Activated T-helper 2 cell treated with anti-CD3 and anti-CD28 coated beads, Interferon-gamma antibody, Interleukin-2, Interleukin-4, amounts not matched to agents 10 μg/mL and 5 μg/mL and 100 μg/mL, durations not matched to agents 14 hours and 24 hours and 36 hours (primary cell): ENCODE measurements at regions not wholly inside any gene's neighbourhood (a gene's known extent, or its start where the extent isn't known, plus 50 kb on each side); places are given as distances from the start of the nearest gene placed in this dataset.

Source experiments
- DNase-seq: peaks from one replicate; pipeline ENCODE4 v3.0.0; 2021; ENCODE audit warnings: low spot score
- H3K27ac Mint-ChIP-seq: one replicate; pipeline ENCODE4 v1.8.0; 2021; ENCODE audit warnings: mixed read lengths
- H3K27me3 Mint-ChIP-seq: one replicate; pipeline ENCODE4 v1.8.0; 2021; ENCODE audit warnings: low read depth, mixed read lengths
- H3K36me3 Mint-ChIP-seq: one replicate; pipeline ENCODE4 v1.8.0; 2021; ENCODE audit warnings: low read depth, mixed read lengths
- H3K4me1 Mint-ChIP-seq: one replicate; pipeline ENCODE4 v1.8.0; 2021; ENCODE audit warnings: low read depth, mixed read lengths
- H3K4me3 Mint-ChIP-seq: one replicate; pipeline ENCODE4 v1.8.0; 2021; ENCODE audit warnings: low read depth, mild to moderate bottlenecking, moderate library complexity, mixed read lengths
- H3K9me3 Mint-ChIP-seq: one replicate; pipeline ENCODE4 v1.8.0; 2021; ENCODE audit warnings: mixed read lengths
- intact Hi-C: fragments of 100-400 bp; cut with micrococcal nuclease; formaldehyde crosslinking; loops from one replicate; pipeline ENCODE4 v1.15.1; 2023

DNA sequence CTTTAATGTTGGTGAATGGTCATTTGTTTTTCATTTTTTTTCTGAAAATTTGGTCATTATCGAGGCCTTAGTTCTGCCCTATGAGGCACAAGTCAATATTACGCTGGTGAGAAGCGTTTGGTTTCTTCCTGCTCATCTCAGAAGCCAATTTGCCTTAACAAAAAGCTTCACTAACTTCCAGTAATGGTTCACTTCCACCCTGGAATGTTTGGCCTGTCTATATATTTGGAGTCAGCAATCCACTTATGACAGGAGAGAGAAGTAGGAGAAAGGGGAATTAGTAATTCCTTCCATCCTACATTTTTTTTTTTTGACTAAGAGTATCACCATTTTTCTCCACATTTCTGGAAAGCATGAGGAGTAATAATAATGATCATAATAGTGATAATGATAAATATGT lies 124.4 kb downstream of the DIPK2A start:
- intact Hi-C loops = no loop called here
- Mint-ChIP-seq H3K4me1 (no peaks in the 10 kb centered on the region), H3K4me3 (no peak overlapping the region), H3K9me3 (no peaks in the 10 kb centered on the region), H3K27me3 (no peaks in the 10 kb centered on the region), H3K36me3 (no peaks in the 10 kb centered on the region), H3K27ac (no peak overlapping the region)
- DNase-seq = no peak

DNA sequence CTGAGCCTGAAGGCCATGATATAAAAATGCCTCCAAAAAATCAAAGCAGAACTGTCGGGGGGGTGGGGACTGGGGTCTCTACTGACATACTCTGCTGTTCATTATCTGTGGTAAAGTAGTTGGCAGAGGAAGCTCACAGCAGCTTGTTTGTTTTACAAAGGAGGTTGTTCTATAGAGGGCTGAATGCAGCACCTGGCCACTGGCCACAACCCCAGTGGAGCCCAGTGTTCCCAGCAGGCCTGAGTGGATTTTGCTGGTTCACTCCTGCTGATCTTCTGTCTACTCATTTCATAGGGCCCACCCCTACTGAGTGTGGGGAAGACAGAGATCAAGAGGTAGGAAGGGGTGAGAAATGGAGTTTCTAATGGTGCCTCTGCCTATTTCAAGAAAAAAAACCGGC lies 125.5 kb downstream of the DIPK2A start:
- intact Hi-C loops = no loop called here
- Mint-ChIP-seq H3K4me1 (no peaks in the 10 kb centered on the region), H3K27me3 (no peaks in the 10 kb centered on the region), H3K36me3 (no peaks in the 10 kb centered on the region), H3K27ac (no peak overlapping the region), H3K4me3 (no peak overlapping the region), H3K9me3 (no peaks in the 10 kb centered on the region)
- DNase-seq = no peak

DNA sequence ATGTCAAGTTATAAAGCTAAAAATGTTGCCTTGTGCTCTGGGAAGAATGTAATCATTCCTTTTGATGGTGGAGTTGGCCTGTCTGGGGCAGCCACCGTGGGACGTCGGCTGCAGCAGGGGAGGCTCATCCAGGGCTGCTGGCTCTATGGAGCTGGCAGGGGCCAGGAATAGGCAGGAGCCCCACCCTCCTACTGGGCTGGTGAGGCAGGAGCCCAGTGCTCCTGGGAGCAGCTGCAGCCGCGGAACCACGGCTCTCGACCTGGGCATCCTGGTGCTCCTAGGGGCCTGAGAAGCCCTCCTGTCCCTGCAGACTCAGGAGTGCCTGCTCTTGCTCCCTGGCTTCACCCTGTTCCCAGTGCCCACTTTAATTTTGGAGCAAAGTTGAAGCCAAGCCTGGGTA lies 127.1 kb downstream of the DIPK2A start:
- no peak overlapping the region for H3K27ac Mint-ChIP-seq

DNA sequence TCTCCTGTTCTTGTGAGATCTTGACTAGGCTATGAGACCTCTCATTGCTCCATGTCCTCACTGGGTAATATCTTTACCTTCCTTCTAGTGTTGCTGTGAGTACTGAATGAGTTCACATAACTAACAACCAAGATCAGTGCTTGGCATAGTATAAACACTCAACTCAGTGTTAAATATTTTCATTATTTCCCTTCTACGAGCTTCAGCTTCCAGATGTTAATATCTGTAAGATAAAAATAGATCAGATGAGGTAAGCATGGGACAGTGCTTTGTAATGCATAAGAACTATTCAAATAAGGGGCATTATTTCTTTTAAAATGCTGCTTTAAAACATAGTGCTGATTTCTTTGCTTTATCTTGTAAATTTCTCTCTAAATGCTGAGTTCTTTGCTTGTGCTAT lies 130.8 kb downstream of the DIPK2A start:
- Mint-ChIP-seq H3K27me3 (no peaks in the 10 kb centered on the region), H3K4me3 (no peak overlapping the region), H3K9me3 (no peaks in the 10 kb centered on the region), H3K36me3 (no peaks in the 10 kb centered on the region), H3K27ac (no peak overlapping the region), H3K4me1 (no peaks in the 10 kb centered on the region)
- DNase-seq = no peak
- intact Hi-C loops = no loop called here

More for the DNA sequence above, 127.1 kb downstream of the DIPK2A start:
- H3K9me3 Mint-ChIP-seq = no peaks in the 10 kb centered on the region
- intact Hi-C loops = no loop called here
- H3K4me1 Mint-ChIP-seq = no peaks in the 10 kb centered on the region
- no peak overlapping the region for H3K4me3 Mint-ChIP-seq
- no peaks in the 10 kb centered on the region for H3K36me3 Mint-ChIP-seq
- no peaks in the 10 kb centered on the region for H3K27me3 Mint-ChIP-seq
- DNase-seq = no peak

DNA sequence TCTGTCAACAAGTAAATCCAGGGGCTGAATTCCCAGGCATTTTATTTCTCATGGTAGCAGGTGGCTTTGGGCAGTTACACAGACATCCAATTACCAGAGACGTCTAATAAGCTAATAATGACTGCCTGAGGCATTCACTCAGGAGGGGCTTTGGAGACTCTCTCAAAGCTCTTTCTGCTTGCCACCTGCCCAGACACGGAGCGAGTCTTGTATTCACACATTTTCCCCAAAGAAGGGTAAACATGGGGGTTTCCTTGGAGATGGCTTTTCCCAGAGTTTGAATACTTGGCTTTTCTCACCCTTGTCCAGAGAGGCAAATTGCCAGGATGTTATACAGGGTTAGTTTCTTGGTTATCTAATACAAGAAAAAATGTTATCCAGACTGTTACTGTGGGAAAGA lies 132.6 kb downstream of the DIPK2A start:
- Mint-ChIP-seq H3K9me3 (no peaks in the 10 kb centered on the region), H3K4me3 (no peak overlapping the region), H3K36me3 (no peaks in the 10 kb centered on the region), H3K27me3 (no peaks in the 10 kb centered on the region), H3K27ac (no peak overlapping the region), H3K4me1 (no peaks in the 10 kb centered on the region)
- DNase-seq = no peak
- intact Hi-C loops = no loop called here

DNA sequence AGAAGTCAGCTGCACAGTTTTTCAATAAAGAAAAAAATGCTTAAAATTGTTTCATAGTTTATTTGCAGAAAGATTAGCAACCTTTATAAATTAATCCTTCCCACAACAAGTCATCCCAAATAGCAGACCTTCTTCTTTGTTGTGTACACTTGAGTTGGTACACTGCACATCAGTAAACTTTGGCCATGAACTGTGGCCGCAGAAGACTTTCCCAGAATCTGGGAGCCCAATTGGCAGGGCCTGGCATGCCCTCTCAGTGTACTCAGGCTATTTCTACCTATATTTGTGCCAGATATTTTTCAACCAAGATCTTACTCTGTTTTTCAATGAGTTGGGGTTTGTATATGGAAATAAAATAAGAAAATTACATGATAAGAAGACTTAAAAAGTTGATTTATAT lies 133.1 kb downstream of the DIPK2A start:
- Mint-ChIP-seq H3K4me3 (no peak overlapping the region), H3K9me3 (no peaks in the 10 kb centered on the region), H3K27ac (no peak overlapping the region), H3K27me3 (no peaks in the 10 kb centered on the region), H3K4me1 (no peaks in the 10 kb centered on the region), H3K36me3 (no peaks in the 10 kb centered on the region)
- intact Hi-C loops = no loop called here
- DNase-seq = no peak

DNA sequence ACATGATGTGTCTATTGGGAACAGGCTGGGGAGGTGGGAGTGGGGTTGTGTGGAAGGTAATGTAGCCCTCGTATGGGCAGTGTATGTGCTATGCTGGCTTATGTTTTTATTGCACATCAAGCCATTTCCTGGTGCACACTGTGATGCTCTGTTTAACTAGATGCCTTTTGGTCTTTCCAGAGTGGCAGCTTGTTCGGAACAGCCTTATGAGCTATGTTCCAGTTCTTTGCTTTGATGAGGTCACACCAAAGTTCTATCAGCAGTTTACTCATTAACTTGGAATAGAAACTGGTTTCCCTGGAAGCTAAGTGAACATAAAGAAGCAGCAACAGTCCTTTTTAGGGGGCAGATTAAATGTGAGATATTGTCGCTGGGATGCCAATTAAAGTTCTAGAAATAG lies 133.9 kb downstream of the DIPK2A start:
- no peaks in the 10 kb centered on the region for H3K4me1 Mint-ChIP-seq
- no peak overlapping the region for H3K27ac Mint-ChIP-seq
- H3K4me3 Mint-ChIP-seq = no peak overlapping the region
- no peaks in the 10 kb centered on the region for H3K27me3 Mint-ChIP-seq
- no peak for DNase-seq
- intact Hi-C loops = no loop called here
- no peaks in the 10 kb centered on the region for H3K9me3 Mint-ChIP-seq
- no peaks in the 10 kb centered on the region for H3K36me3 Mint-ChIP-seq

DNA sequence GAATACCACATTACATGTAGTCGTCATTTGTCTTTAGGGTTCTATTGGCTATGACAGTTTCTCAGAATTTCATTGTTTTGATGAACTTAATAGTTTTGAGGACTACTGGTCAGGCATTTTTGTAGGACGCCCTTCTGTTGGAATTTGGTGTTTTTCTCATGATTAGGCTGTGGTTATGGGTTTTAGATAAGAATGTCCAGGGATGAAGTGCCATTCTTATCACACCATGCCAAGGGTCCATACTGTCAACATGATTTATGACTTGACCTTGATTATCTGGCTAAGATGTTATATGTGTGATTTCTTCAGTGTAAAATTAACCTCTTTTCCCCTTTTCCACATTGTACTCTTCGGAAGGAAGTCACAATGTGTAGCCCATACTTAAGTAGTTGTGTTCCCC lies 135.3 kb downstream of the DIPK2A start:
- no peak overlapping the region for H3K27ac Mint-ChIP-seq
- H3K36me3 Mint-ChIP-seq = no peaks in the 10 kb centered on the region
- H3K4me1 Mint-ChIP-seq = no peaks in the 10 kb centered on the region
- intact Hi-C loops = no loop called here
- no peak overlapping the region for H3K4me3 Mint-ChIP-seq
- no peaks in the 10 kb centered on the region for H3K9me3 Mint-ChIP-seq
- no peak for DNase-seq
- H3K27me3 Mint-ChIP-seq = no peaks in the 10 kb centered on the region

DNA sequence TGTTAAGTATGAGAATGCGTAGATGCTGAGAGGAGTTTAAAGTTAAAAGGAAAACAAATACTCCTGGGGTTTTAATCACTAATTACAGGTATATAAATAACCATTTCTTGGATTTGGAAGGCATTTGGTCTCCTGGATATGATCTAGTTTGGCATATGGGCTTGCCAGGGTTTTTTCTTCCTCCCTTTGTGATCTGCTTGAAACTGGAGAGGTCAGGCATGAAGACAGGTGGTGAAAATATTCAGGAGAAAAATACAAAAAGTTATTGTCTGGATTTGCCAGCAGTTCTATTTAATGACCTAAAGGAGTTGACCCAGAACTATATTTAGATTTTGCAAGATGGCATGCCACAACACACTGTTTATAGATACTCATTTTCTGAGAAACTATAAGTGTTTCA lies 136.3 kb downstream of the DIPK2A start:
- H3K4me3 Mint-ChIP-seq = no peak overlapping the region
- no peak overlapping the region for H3K27ac Mint-ChIP-seq
- H3K36me3 Mint-ChIP-seq = no peaks in the 10 kb centered on the region
- peaks cover 3% of the 10 kb centered on the region for H3K27me3 Mint-ChIP-seq
- H3K9me3 Mint-ChIP-seq = no peaks in the 10 kb centered on the region
- intact Hi-C loops = no loop called here
- no peak for DNase-seq
- no peaks in the 10 kb centered on the region for H3K4me1 Mint-ChIP-seq

DNA sequence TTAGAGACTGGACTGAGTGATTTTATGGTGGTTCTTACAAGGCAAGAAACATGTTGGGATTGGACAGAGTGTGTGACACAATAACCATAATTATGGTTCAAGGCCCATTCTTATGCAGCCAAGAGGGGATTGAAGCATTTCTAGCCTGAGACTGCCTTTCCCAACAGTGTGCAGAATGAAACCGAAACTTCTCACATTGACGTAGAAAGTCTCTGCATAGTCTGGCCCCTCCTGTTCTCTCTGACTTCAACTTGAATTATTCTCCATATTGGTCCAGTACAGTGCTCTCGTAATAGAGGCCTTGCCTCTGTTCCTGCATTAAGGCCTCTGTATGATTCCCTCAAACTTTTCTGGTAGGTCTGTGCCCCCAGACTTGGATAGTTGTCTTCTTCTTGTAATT lies 138.3 kb downstream of the DIPK2A start:
- Mint-ChIP-seq H3K4me3 (no peak overlapping the region), H3K36me3 (no peaks in the 10 kb centered on the region), H3K27me3 (peaks cover 4% of the 10 kb centered on the region), H3K27ac (no peak overlapping the region), H3K4me1 (no peaks in the 10 kb centered on the region), H3K9me3 (no peaks in the 10 kb centered on the region)
- DNase-seq = no peak
- intact Hi-C loops = no loop called here

DNA sequence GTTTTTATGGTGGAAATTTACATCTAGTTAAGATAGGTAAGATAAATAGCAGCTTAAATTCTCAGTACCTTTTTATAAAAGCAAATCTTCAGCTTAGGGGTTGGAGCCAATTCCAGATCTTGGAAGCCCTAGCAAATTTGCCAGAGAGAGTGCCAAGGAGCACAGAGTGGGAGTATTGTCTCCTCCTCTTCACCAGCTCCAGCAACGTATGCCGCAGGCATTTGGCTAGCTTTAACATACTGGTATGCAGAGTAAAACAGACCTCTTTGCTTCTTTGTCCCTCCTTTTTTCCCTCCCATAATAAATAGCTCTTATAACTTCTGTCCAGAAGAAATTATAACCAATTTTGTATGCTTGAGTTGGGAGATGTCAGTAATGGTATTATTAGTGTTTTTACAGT lies 140.4 kb downstream of the DIPK2A start:
- Mint-ChIP-seq H3K27me3 (peaks cover 4% of the 10 kb centered on the region), H3K36me3 (no peaks in the 10 kb centered on the region), H3K4me3 (no peak overlapping the region), H3K4me1 (no peaks in the 10 kb centered on the region), H3K27ac (no peak overlapping the region), H3K9me3 (no peaks in the 10 kb centered on the region)
- intact Hi-C loops = no loop called here
- no peak for DNase-seq

DNA sequence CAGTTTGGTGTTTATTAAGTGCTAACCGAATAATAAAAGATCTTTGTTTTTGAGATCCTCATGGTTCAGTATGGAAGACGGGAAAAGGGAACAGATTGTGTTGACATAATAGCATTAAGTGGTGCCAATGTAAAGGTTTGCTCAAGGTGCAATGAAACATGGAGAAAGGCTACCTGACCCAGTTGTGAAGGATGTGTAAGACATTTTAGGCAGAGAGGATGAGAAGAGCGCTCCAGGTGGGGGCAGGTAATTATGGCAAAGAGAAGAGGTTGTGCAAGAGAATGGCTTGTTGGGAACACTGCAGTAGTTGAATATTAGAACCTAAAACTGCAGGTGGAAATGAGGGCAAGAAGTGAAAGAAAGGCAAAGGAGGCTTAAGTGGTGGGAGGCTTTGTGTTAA lies 140.8 kb downstream of the DIPK2A start:
- Mint-ChIP-seq H3K36me3 (no peaks in the 10 kb centered on the region), H3K27me3 (peaks cover 4% of the 10 kb centered on the region), H3K27ac (no peak overlapping the region), H3K4me3 (no peak overlapping the region), H3K4me1 (no peaks in the 10 kb centered on the region), H3K9me3 (no peaks in the 10 kb centered on the region)
- DNase-seq = no peak
- intact Hi-C loops = no loop called here

DNA sequence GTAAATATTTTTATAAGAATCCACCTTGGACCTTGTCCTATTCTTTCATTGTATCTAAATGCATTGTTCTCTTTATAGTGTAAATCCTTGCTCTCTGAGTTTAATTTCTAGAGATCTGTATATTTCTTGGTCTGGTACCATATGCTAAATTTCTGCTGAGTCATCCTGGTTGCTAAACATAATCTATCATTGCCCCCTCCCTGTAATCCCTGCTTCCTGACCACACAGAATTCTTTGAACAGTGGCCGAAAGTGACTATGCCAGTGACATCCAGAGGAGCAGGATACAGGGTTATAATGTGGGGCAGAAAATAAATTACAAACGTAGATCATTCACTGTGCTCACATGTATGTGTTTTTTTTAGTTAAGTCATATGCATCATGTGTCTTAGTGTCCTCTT lies 143.1 kb downstream of the DIPK2A start:
- Mint-ChIP-seq H3K9me3 (no peaks in the 10 kb centered on the region), H3K27ac (no peak overlapping the region), H3K36me3 (no peaks in the 10 kb centered on the region), H3K4me1 (no peaks in the 10 kb centered on the region), H3K27me3 (peaks cover 4% of the 10 kb centered on the region), H3K4me3 (no peak overlapping the region)
- intact Hi-C loops = no loop called here
- DNase-seq = no peak

DNA sequence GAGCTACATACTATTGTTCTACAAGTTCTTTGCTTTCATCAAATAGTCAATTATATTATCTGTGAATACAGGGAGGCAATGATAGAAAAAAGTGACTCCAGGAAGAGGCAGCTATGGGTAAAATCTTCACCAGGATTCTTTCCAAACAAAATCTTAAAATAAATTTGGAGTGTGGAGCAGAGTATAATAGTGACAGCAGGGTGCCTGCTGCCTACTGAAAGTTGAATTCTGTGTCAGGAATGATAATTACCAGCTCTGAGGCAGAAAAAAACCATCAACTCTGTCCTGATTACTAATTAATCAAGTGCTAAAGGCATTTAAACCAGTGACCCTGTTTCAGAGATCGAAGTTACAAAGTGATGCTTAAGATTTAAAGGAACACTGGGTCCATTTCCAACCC lies 148.0 kb downstream of the DIPK2A start:
- no peaks in the 10 kb centered on the region for H3K27me3 Mint-ChIP-seq
- H3K9me3 Mint-ChIP-seq = no peaks in the 10 kb centered on the region
- H3K4me3 Mint-ChIP-seq = no peak overlapping the region
- no peaks in the 10 kb centered on the region for H3K36me3 Mint-ChIP-seq
- H3K27ac Mint-ChIP-seq = no peak overlapping the region
- intact Hi-C loops = no loop called here
- DNase-seq = no peak
- no peaks in the 10 kb centered on the region for H3K4me1 Mint-ChIP-seq
